Hepatocyte (in vitro differentiated cells): ENCODE measurements at regions not wholly inside any gene's neighbourhood (a gene's known extent, or its start where the extent isn't known, plus 50 kb on each side); places are given as distances from the start of the nearest gene placed in this dataset.

Source experiments
- CTCF ChIP-seq: fragments of 200-600 bp; sonication (generic); IDR thresholded peaks from 2 replicates; pipeline ENCODE4 v1.5.1; 2016; ENCODE audit warnings: antibody characterized with exemption, mild to moderate bottlenecking; ENCODE audit not compliant: poor library complexity
- EZH2 ChIP-seq: fragments of 200-600 bp; sonication (generic); IDR thresholded peaks from 2 replicates; pipeline ENCODE4 v1.6.1; 2016; ENCODE audit warnings: antibody characterized with exemption, mild to moderate bottlenecking, borderline replicate concordance
- EZH2phosphoT487 ChIP-seq: fragments of 200-600 bp; sonication (generic); IDR thresholded peaks from one replicate; pipeline ENCODE4 v1.6.1; 2018; ENCODE audit warnings: antibody characterized with exemption, mild to moderate bottlenecking, low read depth, moderate library complexity; ENCODE audit not compliant: unreplicated experiment, severe bottlenecking

- TF ChIP-seq CTCF, result peak; percentile 94
- no peak for TF ChIP-seq EZH2phosphoT487
- TF ChIP-seq EZH2, result no peak
These were observed 423.8 kb upstream of the MEX3C start for GRCh38 chr18:51621113-51621863.
